ENCODE measurements at regions not wholly inside any gene's neighbourhood (a gene's known extent, or its start where the extent isn't known, plus 50 kb on each side); places are given as distances from the start of the nearest gene placed in this dataset.

- H3K4me3 ChIP-seq (ENCODE audit: low read depth, low read length) = no peak overlapping the region
- in situ Hi-C loops (cut with HindIII; ENCODE audit: low sequenced_read_pairs) = no loop called here
- no peak for DNase-seq (ENCODE audit: low read depth)
- TF ChIP-seq CTCF (IDR thresholded peaks at IDR 0.05; ENCODE audit: low read depth, low read length, missing control alignments) = no peak
These were observed 853.8 kb downstream of the CDH8 start for GRCh38 chr16:61182391-61182790.

- no peak overlapping the region for H3K4me3 ChIP-seq (ENCODE audit: low read depth, low read length)
- no peak for TF ChIP-seq CTCF (IDR thresholded peaks at IDR 0.05; ENCODE audit: low read depth, low read length, missing control alignments)
- in situ Hi-C loops (cut with HindIII; ENCODE audit: low sequenced_read_pairs) = no loop called here
- DNase-seq (ENCODE audit: low read depth) = no peak
These were observed 854.3 kb downstream of the CDH8 start for GRCh38 chr16:61181982-61182381.

- no peak for TF ChIP-seq CTCF (IDR thresholded peaks at IDR 0.05; ENCODE audit: low read depth, low read length, missing control alignments)
- DNase-seq (ENCODE audit: low read depth) = no peak
- no peak overlapping the region for H3K4me3 ChIP-seq (ENCODE audit: low read depth, low read length)
- in situ Hi-C loops (cut with HindIII; ENCODE audit: low sequenced_read_pairs) = no loop called here
These were observed 856.7 kb downstream of the CDH8 start for GRCh38 chr16:61179561-61179960.

GRCh38 chr16:61165797-61166196 is 870.4 kb downstream of the CDH8 start:
- DNase-seq (ENCODE audit: low read depth) = no peak
- no peak overlapping the region for H3K4me3 ChIP-seq (ENCODE audit: low read depth, low read length)
- TF ChIP-seq CTCF (IDR thresholded peaks at IDR 0.05; ENCODE audit: low read depth, low read length, missing control alignments) = no peak
- in situ Hi-C loops (cut with HindIII; ENCODE audit: low sequenced_read_pairs) = no loop called here

GRCh38 chr16:61150351-61150750 is 885.9 kb downstream of the CDH8 start:
- no peak for TF ChIP-seq CTCF (IDR thresholded peaks at IDR 0.05; ENCODE audit: low read depth, low read length, missing control alignments)
- H3K4me3 ChIP-seq (ENCODE audit: low read depth, low read length) = no peak overlapping the region
- in situ Hi-C loops (cut with HindIII; ENCODE audit: low sequenced_read_pairs) = no loop called here
- no peak for DNase-seq (ENCODE audit: low read depth)

- DNase-seq (ENCODE audit: low read depth) = no peak
- no peak for TF ChIP-seq CTCF (IDR thresholded peaks at IDR 0.05; ENCODE audit: low read depth, low read length, missing control alignments)
- no peak overlapping the region for H3K4me3 ChIP-seq (ENCODE audit: low read depth, low read length)
- in situ Hi-C loops (cut with HindIII; ENCODE audit: low sequenced_read_pairs) = no loop called here
These were observed 886.5 kb downstream of the CDH8 start for GRCh38 chr16:61149709-61150108.

GRCh38 chr16:61148930-61149329 is 887.3 kb downstream of the CDH8 start:
- no peak for DNase-seq (ENCODE audit: low read depth)
- no peak overlapping the region for H3K4me3 ChIP-seq (ENCODE audit: low read depth, low read length)
- no peak for TF ChIP-seq CTCF (IDR thresholded peaks at IDR 0.05; ENCODE audit: low read depth, low read length, missing control alignments)
- in situ Hi-C loops (cut with HindIII; ENCODE audit: low sequenced_read_pairs) = no loop called here
